SK-N-SH treated with all-trans-retinoic acid at 6 μM for 48 hours (cell line): ENCODE measurements at regions not wholly inside any gene's neighbourhood (a gene's known extent, or its start where the extent isn't known, plus 50 kb on each side); places are given as distances from the start of the nearest gene placed in this dataset.
"Not testable (repeated sequence)": the region's sequence is repeated elsewhere in the genome, so short reads cannot be mapped to it uniquely, and the experiment has no call there.

ENCODE experiments used
- ATAC-seq: fragments of 200-7000 bp; cut with Tn5 transposase; 3 replicates; pipeline ENCODE4 v1.9.1; 2020; ENCODE audit warnings: mild to moderate bottlenecking, moderate library complexity
- ARNTL ChIP-seq: fragments of 450-650 bp; formaldehyde crosslinking; IDR thresholded peaks from 2 replicates; pipeline ENCODE4 v1.5.0; 2020; ENCODE audit warnings: low read depth, mild to moderate bottlenecking, moderate library complexity, borderline replicate concordance
- BACH2 ChIP-seq: fragments of 250-450 bp; sonication (Bioruptor Pico); IDR thresholded peaks from 2 replicates; pipeline ENCODE4 v1.9.0; 2021; ENCODE audit warnings: mild to moderate bottlenecking, borderline replicate concordance
- CREB5 ChIP-seq: fragments of 250-450 bp; sonication (Bioruptor Pico); IDR thresholded peaks from 2 replicates; pipeline ENCODE4 v1.5.1; 2020; ENCODE audit warnings: low read depth, mild to moderate bottlenecking, moderate library complexity
- CSDC2 ChIP-seq: fragments of 250-450 bp; sonication (Bioruptor Pico); IDR thresholded peaks from 2 replicates; pipeline ENCODE4 v1.5.0; 2020; ENCODE audit warnings: mild to moderate bottlenecking, moderate library complexity
- ESRRG ChIP-seq: fragments of 250-450 bp; sonication (Bioruptor Pico); IDR thresholded peaks from 2 replicates; pipeline ENCODE4 v1.6.1; 2021; ENCODE audit warnings: mild to moderate bottlenecking
- ISL1 ChIP-seq: fragments of 250-450 bp; sonication (Bioruptor Pico); IDR thresholded peaks from 2 replicates; pipeline ENCODE4 v2.1.2; 2022; ENCODE audit warnings: mild to moderate bottlenecking, moderate library complexity
- OSR1 ChIP-seq: fragments of 250-450 bp; sonication (Bioruptor Pico); IDR thresholded peaks from 2 replicates; pipeline ENCODE4 v1.8.0; 2022; ENCODE audit warnings: moderate library complexity, mild to moderate bottlenecking, inconsistent platforms
- PATZ1 ChIP-seq: fragments of 250-450 bp; sonication (Bioruptor Pico); IDR thresholded peaks from 2 replicates; pipeline ENCODE4 v1.8.0; 2020; ENCODE audit warnings: mild to moderate bottlenecking, moderate library complexity, borderline replicate concordance
- POU6F1 ChIP-seq: fragments of 250-450 bp; sonication (Bioruptor Pico); IDR thresholded peaks from 2 replicates; pipeline ENCODE4 v1.8.0; 2021; ENCODE audit warnings: low read depth, mild to moderate bottlenecking, moderate library complexity, borderline replicate concordance
- PPARA ChIP-seq: fragments of 250-450 bp; sonication (Bioruptor Pico); IDR thresholded peaks from 2 replicates; pipeline ENCODE4 v1.5.0; 2020; ENCODE audit warnings: mild to moderate bottlenecking, borderline replicate concordance
- RARB ChIP-seq: fragments of 250-450 bp; sonication (Bioruptor Pico); IDR thresholded peaks from 2 replicates; pipeline ENCODE4 v1.8.0; 2021; ENCODE audit warnings: mild to moderate bottlenecking, moderate library complexity
- SNAI2 ChIP-seq: fragments of 250-450 bp; sonication (Bioruptor Pico); IDR thresholded peaks from 2 replicates; pipeline ENCODE4 v1.5.0; 2020; ENCODE audit warnings: mild to moderate bottlenecking, moderate library complexity
- TCF4 ChIP-seq: fragments of 250-450 bp; sonication (Bioruptor Pico); IDR thresholded peaks from 2 replicates; pipeline ENCODE4 v1.8.0; 2021; ENCODE audit warnings: mild to moderate bottlenecking, moderate library complexity, borderline replicate concordance
- TOX ChIP-seq: fragments of 250-450 bp; sonication (Bioruptor Pico); IDR thresholded peaks from 2 replicates; pipeline ENCODE4 v1.8.0; 2021; ENCODE audit warnings: mild to moderate bottlenecking, moderate library complexity, borderline replicate concordance
- TSHZ2 ChIP-seq: fragments of 250-450 bp; sonication (Bioruptor Pico); IDR thresholded peaks from 2 replicates; pipeline ENCODE4 v1.5.0; 2020; ENCODE audit warnings: mild to moderate bottlenecking, moderate library complexity
- ZC3H10 ChIP-seq: fragments of 250-450 bp; sonication (Bioruptor Pico); IDR thresholded peaks from 2 replicates; pipeline ENCODE4 v1.5.1; 2021; ENCODE audit warnings: mild to moderate bottlenecking, moderate library complexity
- ZFP3 ChIP-seq: fragments of 250-450 bp; sonication (Bioruptor Pico); IDR thresholded peaks from 2 replicates; pipeline ENCODE4 v1.5.0; 2020; ENCODE audit warnings: mild to moderate bottlenecking, moderate library complexity
- ZFP30 ChIP-seq: fragments of 450-650 bp; formaldehyde crosslinking; IDR thresholded peaks from 2 replicates; pipeline ENCODE4 v1.5.0; 2022; ENCODE audit warnings: mild to moderate bottlenecking, moderate library complexity
- ZNF565 ChIP-seq: fragments of 450-650 bp; formaldehyde crosslinking; conservative IDR thresholded peaks from 2 replicates; pipeline ENCODE4 v1.5.0; 2020; ENCODE audit warnings: low read depth, mild to moderate bottlenecking, moderate library complexity
- ZNF70 ChIP-seq: fragments of 450-650 bp; formaldehyde crosslinking; IDR thresholded peaks from 2 replicates; pipeline ENCODE4 v1.5.0; 2020; ENCODE audit warnings: mild to moderate bottlenecking, moderate library complexity
- ZNF8 ChIP-seq: fragments of 450-650 bp; formaldehyde crosslinking; IDR thresholded peaks from 2 replicates; pipeline ENCODE4 v1.5.0; 2020; ENCODE audit warnings: mild to moderate bottlenecking, moderate library complexity
- TF ChIP-seq, protein P1 (sequence below): fragments of 250-450 bp; sonication (Bioruptor Pico); IDR thresholded peaks from 2 replicates; pipeline ENCODE4 v1.5.1; 2021; ENCODE audit warnings: mild to moderate bottlenecking, moderate library complexity

GRCh38 chr9:27683181-27683580, 109.9 kb upstream of the C9orf72 start:
- no peak for ATAC-seq
- no peak for TF ChIP-seq POU6F1
- TF ChIP-seq, all 23 proteins: peak for 0

- ATAC-seq = no peak
- TF ChIP-seq BACH2 (CRISPR knock-in tag) = no peak
- TF ChIP-seq POU6F1 = no peak
- no peak for TF ChIP-seq ZNF70
- no peak for TF ChIP-seq ZFP3 (CRISPR knock-in tag)
- TF ChIP-seq CREB5 = no peak
- TF ChIP-seq TCF4 = no peak
- no peak for TF ChIP-seq PATZ1 (CRISPR knock-in tag)
- no peak for TF ChIP-seq TOX (CRISPR knock-in tag)
- TF ChIP-seq CSDC2 (CRISPR knock-in tag) = no peak
- TF ChIP-seq ZFP30 = no peak
- TF ChIP-seq ISL1 (CRISPR knock-in tag) = no peak
- TF ChIP-seq SNAI2 (CRISPR knock-in tag) = no peak
- no peak for TF ChIP-seq ZNF8 (CRISPR knock-in tag)
- no peak for TF ChIP-seq TSHZ2
- TF ChIP-seq RARB (CRISPR knock-in tag) = no peak
- no peak for TF ChIP-seq OSR1 (CRISPR knock-in tag)
- TF ChIP-seq, protein P1, sequence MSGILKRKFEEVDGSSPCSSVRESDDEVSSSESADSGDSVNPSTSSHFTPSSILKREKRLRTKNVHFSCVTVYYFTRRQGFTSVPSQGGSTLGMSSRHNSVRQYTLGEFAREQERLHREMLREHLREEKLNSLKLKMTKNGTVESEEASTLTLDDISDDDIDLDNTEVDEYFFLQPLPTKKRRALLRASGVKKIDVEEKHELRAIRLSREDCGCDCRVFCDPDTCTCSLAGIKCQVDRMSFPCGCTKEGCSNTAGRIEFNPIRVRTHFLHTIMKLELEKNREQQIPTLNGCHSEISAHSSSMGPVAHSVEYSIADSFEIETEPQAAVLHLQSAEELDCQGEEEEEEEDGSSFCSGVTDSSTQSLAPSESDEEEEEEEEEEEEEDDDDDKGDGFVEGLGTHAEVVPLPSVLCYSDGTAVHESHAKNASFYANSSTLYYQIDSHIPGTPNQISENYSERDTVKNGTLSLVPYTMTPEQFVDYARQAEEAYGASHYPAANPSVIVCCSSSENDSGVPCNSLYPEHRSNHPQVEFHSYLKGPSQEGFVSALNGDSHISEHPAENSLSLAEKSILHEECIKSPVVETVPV = no peak
- TF ChIP-seq ARNTL = no peak
- TF ChIP-seq PPARA (CRISPR knock-in tag) = no peak
- TF ChIP-seq ZC3H10 (CRISPR knock-in tag) = no peak
Measured at GRCh38 chr9:27688954-27689353, 115.7 kb upstream of the C9orf72 start.

GRCh38 chr9:27690816-27691215, 117.5 kb upstream of the C9orf72 start:
- ATAC-seq = not testable (repeated sequence)

- ATAC-seq = no peak
- TF ChIP-seq ZNF565 (CRISPR knock-in tag) (no peak), ISL1 (CRISPR knock-in tag) (no peak), ESRRG (CRISPR knock-in tag) (no peak), TCF4 (no peak), CSDC2 (CRISPR knock-in tag) (no peak), ZFP30 (no peak), OSR1 (CRISPR knock-in tag) (no peak), ARNTL (no peak)
Measured at GRCh38 chr9:27699621-27700020, 126.3 kb upstream of the C9orf72 start.
